Keratinocyte (primary cell): ENCODE measurements at regions not wholly inside any gene's neighbourhood (a gene's known extent, or its start where the extent isn't known, plus 50 kb on each side); places are given as distances from the start of the nearest gene placed in this dataset.

Experiments used
- DNase-seq: peaks from one replicate; pipeline ENCODE4 v3.0.0-alpha.2; 2011; ENCODE audit warnings: low read depth, missing footprints, low spot score
- FAIRE-seq: peaks from 2 replicates; lab custom pipeline; 2011; peaks lifted over from hg19 to GRCh38; lab: Jason Lieb, UNC
- H2AFZ ChIP-seq: 2 replicates; pipeline ENCODE4 v1.6.0; 2012; ENCODE audit warnings: low read length, control low read depth, inconsistent platforms; ENCODE audit not compliant: control insufficient read depth
- H3K27ac ChIP-seq: 2 replicates; pipeline ENCODE4 v1.5.1; 2011; ENCODE audit warnings: low read length; ENCODE audit not compliant: control insufficient read depth, insufficient read depth
- H3K27me3 ChIP-seq: 3 replicates; pipeline ENCODE4 v1.6.0; 2011; ENCODE audit warnings: low read length; ENCODE audit not compliant: control insufficient read depth, insufficient read depth; ENCODE audit errors: extremely low read depth
- H3K36me3 ChIP-seq, 2 experiments: 2 replicates in 1 of 2; 3 replicates in 1 of 2; pipeline ENCODE4 v1.5.1; 2011; ENCODE audit warnings: low read length in 2 of 2, mild to moderate bottlenecking in 1 of 2; ENCODE audit not compliant: control insufficient read depth in 2 of 2, insufficient read depth in 2 of 2; ENCODE audit errors: extremely low read depth in 1 of 2
- H3K4me1 ChIP-seq: 3 replicates; pipeline ENCODE4 v1.5.1; 2011; ENCODE audit warnings: low read length; ENCODE audit not compliant: control insufficient read depth, insufficient read depth; ENCODE audit errors: extremely low read depth
- H3K4me2 ChIP-seq: 3 replicates; pipeline ENCODE4 v1.6.0; 2011; ENCODE audit warnings: low read depth, low read length; ENCODE audit not compliant: control insufficient read depth, insufficient read depth; ENCODE audit errors: extremely low read depth
- H3K4me3 ChIP-seq, 3 experiments: fragments of 200-600 bp in 1 of 3; sonication (generic) in 1 of 3; 2 replicates in 2 of 3; 3 replicates in 1 of 3; pipeline ENCODE4 v1.5.1; 2011 to 2016; ENCODE audit warnings: low read length in 3 of 3, mild to moderate bottlenecking in 3 of 3, control low read depth in 2 of 3, inconsistent platforms in 1 of 3, low read depth in 1 of 3, mixed read lengths in 1 of 3, mixed run types in 1 of 3, moderate library complexity in 1 of 3; ENCODE audit not compliant: control insufficient read depth in 2 of 3, insufficient read depth in 2 of 3; ENCODE audit errors: extremely low read depth in 1 of 3
- H3K79me2 ChIP-seq: 2 replicates; pipeline ENCODE4 v1.6.0; 2012; ENCODE audit warnings: low read length; ENCODE audit not compliant: control insufficient read depth, insufficient read depth
- H3K9ac ChIP-seq: 3 replicates; pipeline ENCODE4 v1.6.0; 2011; ENCODE audit warnings: low read length; ENCODE audit not compliant: control insufficient read depth, insufficient read depth; ENCODE audit errors: extremely low read depth
- H3K9me1 ChIP-seq: 3 replicates; pipeline ENCODE4 v1.6.0; 2011; ENCODE audit warnings: low read length; ENCODE audit not compliant: control insufficient read depth, insufficient read depth; ENCODE audit errors: extremely low read depth
- H3K9me3 ChIP-seq: 2 replicates; pipeline ENCODE4 v1.5.1; 2012; ENCODE audit warnings: low read depth, low read length; ENCODE audit not compliant: control insufficient read depth
- H4K20me1 ChIP-seq: 3 replicates; pipeline ENCODE4 v1.6.0; 2011; ENCODE audit warnings: low read length; ENCODE audit not compliant: control insufficient read depth, insufficient read depth; ENCODE audit errors: extremely low read depth
- CTCF ChIP-seq, 3 experiments: IDR thresholded peaks in 1 of 3; conservative IDR thresholded peaks in 1 of 3; optimal IDR thresholded peaks in 1 of 3; 2 replicates in 2 of 3; 3 replicates in 1 of 3; pipeline versions ENCODE3 to v1.5.1; 2011; ENCODE audit warnings: low read length in 3 of 3, mild to moderate bottlenecking in 3 of 3, moderate library complexity in 2 of 3, control low read depth in 1 of 3, inconsistent platforms in 1 of 3; ENCODE audit not compliant: insufficient read depth in 2 of 3; ENCODE audit errors: extremely low read depth in 1 of 3
- EZH2 ChIP-seq: IDR thresholded peaks from one replicate; pipeline ENCODE4 v1.6.1; 2012; ENCODE audit warnings: inconsistent platforms, mild to moderate bottlenecking, low read length, moderate library complexity
- dilution Hi-C: fragments of 300-500 bp; cut with MboI; formaldehyde crosslinking; loops from one replicate; pipeline ENCODE4 v1.7.0; 2020; ENCODE audit warnings: low sequenced_read_pairs; ENCODE audit not compliant: extremely low pct_ligation_motif_present

- no peak overlapping the region for H3K9ac ChIP-seq
- H3K27me3 ChIP-seq, result no peaks in the 10 kb centered on the region
- H3K9me3 ChIP-seq, result no peaks in the 10 kb centered on the region
- DNase-seq (no peak), FAIRE-seq (no peak)
- H3K4me3 ChIP-seq, result no peak overlapping the region
- no peaks in the 10 kb centered on the region for H3K36me3 ChIP-seq
- dilution Hi-C loops, result no loop called here
- TF ChIP-seq EZH2, result no peak
- TF ChIP-seq CTCF (optimal IDR thresholded peaks at IDR 0.05 in 1 of 3, IDR thresholded peaks at IDR 0.05 in 1 of 3, conservative IDR thresholded peaks at IDR 0.05 in 1 of 3; ENCODE audit: extremely low read depth in 1 of 3, insufficient read depth in 2 of 3, low read length in 3 of 3), result no peak
- H3K4me2 ChIP-seq, result no peak overlapping the region
- H3K27ac ChIP-seq, result no peak overlapping the region
- H4K20me1 ChIP-seq, result no peaks in the 10 kb centered on the region
- no peaks in the 10 kb centered on the region for H3K4me1 ChIP-seq
- H2AFZ ChIP-seq, result no peak overlapping the region
- H3K79me2 ChIP-seq, result no peaks in the 10 kb centered on the region
- H3K9me1 ChIP-seq, result no peaks in the 10 kb centered on the region
Observed at GRCh38 chr13:44149821-44150220, 223.8 kb upstream of the SERP2 start.

GRCh38 chr13:44151474-44151873, 222.2 kb upstream of the SERP2 start:
- H3K4me1 ChIP-seq, result peaks cover 4% of the 10 kb centered on the region
- TF ChIP-seq CTCF (optimal IDR thresholded peaks at IDR 0.05 in 1 of 3, IDR thresholded peaks at IDR 0.05 in 1 of 3, conservative IDR thresholded peaks at IDR 0.05 in 1 of 3; ENCODE audit: extremely low read depth in 1 of 3, insufficient read depth in 2 of 3, low read length in 3 of 3) (no peak), EZH2 (no peak)
- no peak overlapping the region for H3K4me3 ChIP-seq
- dilution Hi-C loops, result no loop called here
- no peak overlapping the region for H3K4me2 ChIP-seq
- no peaks in the 10 kb centered on the region for H3K36me3 ChIP-seq
- no peaks in the 10 kb centered on the region for H3K27me3 ChIP-seq
- H3K9me3 ChIP-seq, result no peaks in the 10 kb centered on the region
- H4K20me1 ChIP-seq, result no peaks in the 10 kb centered on the region
- no peak for DNase-seq
- FAIRE-seq, result no peak
- H3K79me2 ChIP-seq, result no peaks in the 10 kb centered on the region
- no peak overlapping the region for H2AFZ ChIP-seq
- H3K9ac ChIP-seq, result no peak overlapping the region
- no peaks in the 10 kb centered on the region for H3K9me1 ChIP-seq
- H3K27ac ChIP-seq, result no peak overlapping the region
